ENCODE measurements at regions not wholly inside any gene's neighbourhood (a gene's known extent, or its start where the extent isn't known, plus 50 kb on each side); places are given as distances from the start of the nearest gene placed in this dataset.

GRCh38 chr1:115567431-115567830, 74.3 kb upstream of the VANGL1 start:
- TF ChIP-seq POLR2A (IDR thresholded peaks at IDR 0.05; ENCODE audit: low read length), result no peak
- no peak for TF ChIP-seq GATA1 (IDR thresholded peaks at IDR 0.05; ENCODE audit: low read depth, low read length)

Measured in erythroblast (primary cell).